ENCODE measurements at regions not wholly inside any gene's neighbourhood (a gene's known extent, or its start where the extent isn't known, plus 50 kb on each side); places are given as distances from the start of the nearest gene placed in this dataset.
"Not testable (repeated sequence)": the region's sequence is repeated elsewhere in the genome, so short reads cannot be mapped to it uniquely, and the experiment has no call there.

GRCh38 chr15:30470601-30471365 is 56.7 kb upstream of the GOLGA8R start:
- peak in 2 of 3 donors; percentile 11 to 38 for DNase-seq (ENCODE audit: low read depth in 3 of 3, low spot score in 1 of 3)

- not testable (repeated sequence) for DNase-seq (ENCODE audit: low read depth in 3 of 3, low spot score in 1 of 3)
Observed at GRCh38 chr15:30471366-30471749, 57.3 kb upstream of the GOLGA8R start.

- DNase-seq (ENCODE audit: low read depth in 3 of 3, low spot score in 1 of 3) = not testable (repeated sequence)
Observed at GRCh38 chr15:30471817-30472551, 57.9 kb upstream of the GOLGA8R start.

GRCh38 chr15:30484887-30485286 is 67.0 kb upstream of the GOLGA8Q start:
- DNase-seq (ENCODE audit: low read depth in 3 of 3, low spot score in 1 of 3) = not testable (repeated sequence)

GRCh38 chr15:30489237-30489636 is 62.6 kb upstream of the GOLGA8Q start:
- not testable (repeated sequence) for DNase-seq (ENCODE audit: low read depth in 3 of 3, low spot score in 1 of 3)

- not testable (repeated sequence) for DNase-seq (ENCODE audit: low read depth in 3 of 3, low spot score in 1 of 3)
Observed at GRCh38 chr15:30490334-30490733, 61.5 kb upstream of the GOLGA8Q start.

- DNase-seq (ENCODE audit: low read depth in 3 of 3, low spot score in 1 of 3) = not testable (repeated sequence)
Observed at GRCh38 chr15:30493947-30494346, 57.9 kb upstream of the GOLGA8Q start.

- DNase-seq (ENCODE audit: low read depth in 3 of 3, low spot score in 1 of 3) = not testable (repeated sequence)
Observed at GRCh38 chr15:30497275-30497674, 54.6 kb upstream of the GOLGA8Q start.

GRCh38 chr15:30499233-30499632 is 52.6 kb upstream of the GOLGA8Q start:
- not testable (repeated sequence) for DNase-seq (ENCODE audit: low read depth in 3 of 3, low spot score in 1 of 3)

- not testable (repeated sequence) for DNase-seq (ENCODE audit: low read depth in 3 of 3, low spot score in 1 of 3)
Observed at GRCh38 chr15:30500511-30500910, 51.3 kb upstream of the GOLGA8Q start.

All from stimulated activated CD4-positive, alpha-beta T cell treated with anti-CD3 and anti-CD28 coated beads, TNF-alpha, amount 100 ng/mL, for 1 hour (primary cell).